ENCODE measurements at regions not wholly inside any gene's neighbourhood (a gene's known extent, or its start where the extent isn't known, plus 50 kb on each side); places are given as distances from the start of the nearest gene placed in this dataset.

- TF ChIP-seq POU6F1 (CRISPR knock-in tag; IDR thresholded peaks at IDR 0.05; ENCODE audit: borderline replicate concordance, low read depth) (no peak), OSR1 (CRISPR knock-in tag; IDR thresholded peaks at IDR 0.05) (no peak), SNAI2 (CRISPR knock-in tag; IDR thresholded peaks at IDR 0.05) (no peak), GLIS3 (CRISPR knock-in tag; IDR thresholded peaks at IDR 0.05) (no peak), ZNF70 (CRISPR knock-in tag; IDR thresholded peaks at IDR 0.05) (no peak), ZFP3 (CRISPR knock-in tag; IDR thresholded peaks at IDR 0.05) (no peak), ZNF565 (CRISPR knock-in tag; conservative IDR thresholded peaks at IDR 0.05; ENCODE audit: low read depth) (no peak), CSDC2 (CRISPR knock-in tag; IDR thresholded peaks at IDR 0.05) (no peak), ZNF8 (CRISPR knock-in tag; IDR thresholded peaks at IDR 0.05) (no peak), TSHZ2 (CRISPR knock-in tag; IDR thresholded peaks at IDR 0.05) (no peak), ZC3H10 (CRISPR knock-in tag; IDR thresholded peaks at IDR 0.05) (no peak)
Measured at GRCh38 chr1:244294599-244295224, 157.0 kb downstream of the ADSS2 start (continued).

- no peak for TF ChIP-seq CREB5 (CRISPR knock-in tag; IDR thresholded peaks at IDR 0.05; ENCODE audit: low read depth)
- TF ChIP-seq ESRRG (CRISPR knock-in tag; IDR thresholded peaks at IDR 0.05) = no peak
- no peak for TF ChIP-seq PPARA (CRISPR knock-in tag; IDR thresholded peaks at IDR 0.05; ENCODE audit: borderline replicate concordance)
- TF ChIP-seq OSR1 (CRISPR knock-in tag; IDR thresholded peaks at IDR 0.05) = no peak
- TF ChIP-seq GLIS3 (CRISPR knock-in tag; IDR thresholded peaks at IDR 0.05) = no peak
- no peak for TF ChIP-seq ZFP3 (CRISPR knock-in tag; IDR thresholded peaks at IDR 0.05)
- no peak for TF ChIP-seq TSHZ2 (CRISPR knock-in tag; IDR thresholded peaks at IDR 0.05)
- TF ChIP-seq ZFP30 (CRISPR knock-in tag; IDR thresholded peaks at IDR 0.05) = no peak
- TF ChIP-seq TCF4 (CRISPR knock-in tag; IDR thresholded peaks at IDR 0.05; ENCODE audit: borderline replicate concordance) = no peak
- TF ChIP-seq ZNF70 (CRISPR knock-in tag; IDR thresholded peaks at IDR 0.05) = no peak
- TF ChIP-seq POU6F1 (CRISPR knock-in tag; IDR thresholded peaks at IDR 0.05; ENCODE audit: borderline replicate concordance, low read depth) = no peak
- no peak for TF ChIP-seq RARB (CRISPR knock-in tag; IDR thresholded peaks at IDR 0.05)
- TF ChIP-seq CSRNP3 (CRISPR knock-in tag; IDR thresholded peaks at IDR 0.05) = no peak
- TF ChIP-seq TOX (CRISPR knock-in tag; IDR thresholded peaks at IDR 0.05; ENCODE audit: borderline replicate concordance) = no peak
- TF ChIP-seq PATZ1 (CRISPR knock-in tag; IDR thresholded peaks at IDR 0.05; ENCODE audit: borderline replicate concordance) = no peak
- no peak for TF ChIP-seq ZNF8 (CRISPR knock-in tag; IDR thresholded peaks at IDR 0.05)
- no peak for TF ChIP-seq ISL1 (CRISPR knock-in tag; IDR thresholded peaks at IDR 0.05)
- no peak for ATAC-seq
Measured at GRCh38 chr1:244296003-244296402, 155.7 kb downstream of the ADSS2 start.

Measured in SK-N-SH treated with all-trans-retinoic acid at 6 μM for 48 hours (cell line).